Right lobe of liver (tissue), 6 donors: ENCODE measurements at regions not wholly inside any gene's neighbourhood (a gene's known extent, or its start where the extent isn't known, plus 50 kb on each side); places are given as distances from the start of the nearest gene placed in this dataset.

Experiments used
- ATAC-seq, 4 donors: fragments of 200-7000 bp; cut with Tn5 transposase; one replicate each; pipeline ENCODE4 v1.9.1; 2020; ENCODE audit warnings: mild to moderate bottlenecking in 4 of 4, moderate library complexity in 4 of 4
- DNase-seq, 3 donors: peaks; one replicate each; pipeline ENCODE4 v3.0.0-alpha.2; 2020
- H3K27ac ChIP-seq, 3 donors: fragments of 200-600 bp; one replicate each; pipeline ENCODE4 v1.8.0; 2022
- H3K27me3 ChIP-seq, 2 donors: fragments of 200-600 bp; one replicate each; pipeline ENCODE4 v1.8.0; 2022
- H3K36me3 ChIP-seq, 4 donors: fragments of 200-600 bp; sonication (generic) in 1 of 4; one replicate each; pipeline versions ENCODE4 v1.5.1 to v1.8.0; 2017 to 2022; ENCODE audit warnings: control low read depth in 1 of 4
- H3K4me1 ChIP-seq, 4 donors: fragments of 200-600 bp; sonication (generic) in 1 of 4; one replicate each; pipeline versions ENCODE4 v1.5.1 to v1.8.0; 2017 to 2022; ENCODE audit warnings: control low read depth in 1 of 4
- H3K4me3 ChIP-seq, 3 donors: fragments of 200-600 bp; one replicate each; pipeline ENCODE4 v1.8.0; 2022
- H3K9me3 ChIP-seq, 4 donors: fragments of 200-600 bp; sonication (generic) in 1 of 4; one replicate each; pipeline versions ENCODE4 v1.5.1 to v1.8.0; 2017 to 2022; ENCODE audit warnings: control low read depth in 1 of 4
- POLR2A ChIP-seq: fragments of 450-650 bp; IDR thresholded peaks from one replicate; pipeline ENCODE4 v1.6.1; 2017; ENCODE audit warnings: antibody characterized with exemption, mild to moderate bottlenecking
- WGBS: methylation state at CpG from one replicate; pipeline ENCODE4 v1.1.6; 2018; ENCODE audit warnings: low coverage, low lambda C conversion rate; ENCODE audit not compliant: insufficient coverage; ENCODE audit errors: missing lambda C conversion rate; 5-methylcytosine and 5-hydroxymethylcytosine counted together
- intact Hi-C, 2 donors: fragments of 100-400 bp; cut with DNase I; formaldehyde crosslinking; loops; one replicate each; pipeline versions ENCODE4 v1.11.2 to v1.14.1; 2022
- TF ChIP-seq, protein P1 (sequence below), 4 donors: fragments of 200-600 bp in 3 of 4; fragments of 450-650 bp in 1 of 4; IDR thresholded peaks; one replicate each; pipeline versions ENCODE4 v1.5.1 to v1.8.0; 2016 to 2022; ENCODE audit warnings: antibody characterized with exemption in 4 of 4, mild to moderate bottlenecking in 2 of 4
- donor health status: DM: no; HTN: yes; CAD: no.
- donor health status: DM: no; HTN: no; CAD: no.
- donor health status: DM: no; HTN: no; CAD: no.
- donor health status: DM: no; HTN: yes; CAD: no.
- donor health status: DM: no; HTN: yes; CAD: no.

DNA sequence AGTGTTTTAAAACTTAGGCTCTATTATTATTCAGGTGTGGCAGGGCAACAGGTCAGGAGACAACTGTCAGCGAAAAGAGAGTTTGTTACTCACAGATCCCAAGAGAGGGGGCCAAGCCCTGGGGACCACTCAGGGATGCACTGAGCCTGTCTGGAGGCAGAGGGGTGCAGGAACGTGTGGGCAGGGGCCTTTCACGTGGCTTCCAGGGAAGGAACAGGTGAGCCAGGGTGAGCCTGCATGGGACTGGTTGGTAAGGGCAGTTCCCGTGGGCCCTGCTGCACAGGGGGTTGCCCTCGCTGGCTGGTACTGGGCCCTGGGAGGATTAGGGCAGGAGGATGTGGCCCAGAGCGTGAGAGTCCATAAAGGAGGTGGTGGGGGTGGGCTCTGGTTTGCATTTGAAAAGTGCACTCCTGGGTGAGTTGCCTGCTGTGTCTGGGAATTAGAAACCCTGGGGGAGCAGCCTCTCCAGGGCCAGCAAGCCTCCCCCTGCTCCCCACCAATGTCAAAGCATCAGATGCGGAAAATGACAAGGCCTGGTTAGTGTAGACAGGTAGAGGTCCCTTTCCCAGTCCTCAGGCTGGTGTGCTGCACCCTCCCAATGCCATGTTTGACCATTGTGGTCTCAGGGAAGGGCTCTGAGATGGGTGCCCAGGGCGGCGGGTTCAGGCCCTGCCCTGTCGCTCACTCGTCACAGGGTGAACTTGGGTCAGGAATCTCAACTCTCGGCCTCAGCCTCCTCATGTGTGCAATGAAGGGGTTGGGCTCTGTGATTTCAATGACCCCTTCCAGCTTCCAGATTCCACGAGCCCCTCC, 127.4 kb upstream of the RPS6KA2 start:
- Histone ChIP-seq H3K27me3 (no peaks in the 10 kb centered on the region), H3K36me3 (no peaks in the 10 kb centered on the region), H3K27ac (no peak overlapping the region), H3K4me3 (no peak overlapping the region), H3K9me3 (no peaks in the 10 kb centered on the region), H3K4me1 (no peaks in the 10 kb centered on the region)
- no CpG with 5 or more reads among the region's 13 CpGs for WGBS
- intact Hi-C loops, result no loop called here
- ATAC-seq (peak in 1 of 4 donors; percentile 13), DNase-seq (no peak)
- TF ChIP-seq POLR2A, result no peak
- TF ChIP-seq, protein P1, sequence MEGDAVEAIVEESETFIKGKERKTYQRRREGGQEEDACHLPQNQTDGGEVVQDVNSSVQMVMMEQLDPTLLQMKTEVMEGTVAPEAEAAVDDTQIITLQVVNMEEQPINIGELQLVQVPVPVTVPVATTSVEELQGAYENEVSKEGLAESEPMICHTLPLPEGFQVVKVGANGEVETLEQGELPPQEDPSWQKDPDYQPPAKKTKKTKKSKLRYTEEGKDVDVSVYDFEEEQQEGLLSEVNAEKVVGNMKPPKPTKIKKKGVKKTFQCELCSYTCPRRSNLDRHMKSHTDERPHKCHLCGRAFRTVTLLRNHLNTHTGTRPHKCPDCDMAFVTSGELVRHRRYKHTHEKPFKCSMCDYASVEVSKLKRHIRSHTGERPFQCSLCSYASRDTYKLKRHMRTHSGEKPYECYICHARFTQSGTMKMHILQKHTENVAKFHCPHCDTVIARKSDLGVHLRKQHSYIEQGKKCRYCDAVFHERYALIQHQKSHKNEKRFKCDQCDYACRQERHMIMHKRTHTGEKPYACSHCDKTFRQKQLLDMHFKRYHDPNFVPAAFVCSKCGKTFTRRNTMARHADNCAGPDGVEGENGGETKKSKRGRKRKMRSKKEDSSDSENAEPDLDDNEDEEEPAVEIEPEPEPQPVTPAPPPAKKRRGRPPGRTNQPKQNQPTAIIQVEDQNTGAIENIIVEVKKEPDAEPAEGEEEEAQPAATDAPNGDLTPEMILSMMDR (IDR thresholded peaks at IDR 0.05), result no peak

DNA sequence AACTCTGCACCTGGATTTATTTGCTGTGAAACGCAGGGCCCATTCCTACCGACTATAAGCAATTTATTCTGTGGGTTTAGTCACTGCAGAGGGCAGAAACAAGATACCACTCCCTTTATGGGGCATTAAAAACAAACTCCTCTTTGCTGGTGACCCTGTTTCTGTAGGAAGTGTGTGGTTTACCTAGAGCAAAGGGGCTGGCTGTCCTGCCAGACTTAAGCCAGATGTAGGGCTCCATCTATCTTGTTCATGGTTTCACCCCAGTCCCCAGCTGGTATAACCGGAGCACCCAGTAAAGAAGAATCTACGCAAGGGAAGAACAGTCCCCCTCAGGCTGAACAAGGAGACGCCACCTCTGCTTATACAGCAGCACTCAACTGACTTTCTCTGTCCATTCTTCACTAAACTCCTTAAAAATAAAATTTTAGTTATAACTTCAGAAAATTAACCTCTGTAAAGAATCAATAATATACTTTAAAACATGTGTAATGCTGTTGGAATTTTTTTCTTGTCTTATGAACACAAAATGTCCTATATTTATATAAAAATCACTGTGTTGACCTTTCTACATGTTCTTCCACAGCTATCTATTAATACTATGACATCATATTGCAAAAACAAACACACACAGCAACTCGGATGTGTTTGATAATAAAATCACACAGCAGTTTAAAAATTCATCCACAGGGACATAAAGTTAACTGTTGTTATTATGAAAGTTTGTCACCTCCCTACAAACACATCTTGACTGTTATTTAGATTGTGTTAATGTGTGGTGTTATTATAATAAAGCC, 126.1 kb upstream of the RPS6KA2 start:
- no peaks in the 10 kb centered on the region for H3K27me3 ChIP-seq
- H3K4me3 ChIP-seq, result no peak overlapping the region
- no peaks in the 10 kb centered on the region for H3K4me1 ChIP-seq
- H3K9me3 ChIP-seq, result no peaks in the 10 kb centered on the region
- no peak overlapping the region for H3K27ac ChIP-seq
- intact Hi-C loops, result no loop called here
- ATAC-seq, result no peak
- DNase-seq, result no peak
- no peak for TF ChIP-seq POLR2A
- TF ChIP-seq, protein P1 (IDR thresholded peaks at IDR 0.05), result no peak
- H3K36me3 ChIP-seq, result no peaks in the 10 kb centered on the region
- 62% methylated on average over 5 of the region's 6 CpGs for WGBS

DNA sequence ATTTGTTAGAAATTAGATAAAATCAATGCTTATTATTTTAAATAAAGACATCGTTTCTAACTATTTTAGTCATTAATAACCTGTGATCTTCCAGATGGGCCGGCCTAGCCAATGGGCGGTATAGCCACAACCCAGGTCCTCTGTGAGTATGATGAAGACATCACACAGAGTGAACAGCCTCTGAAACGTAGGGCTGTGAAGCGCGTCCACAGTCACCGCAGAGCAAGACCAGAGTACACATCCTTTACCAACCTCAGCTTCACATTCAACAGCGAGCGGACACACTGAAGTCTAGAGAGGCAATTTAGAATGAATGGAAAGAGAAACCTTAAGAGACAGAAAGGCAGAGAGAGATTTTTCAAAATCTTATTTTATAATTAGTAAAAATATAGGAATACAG, 125.0 kb upstream of the RPS6KA2 start:
- Histone ChIP-seq H3K9me3 (no peaks in the 10 kb centered on the region), H3K4me3 (no peak overlapping the region), H3K27ac (no peak overlapping the region), H3K36me3 (no peaks in the 10 kb centered on the region), H3K27me3 (no peaks in the 10 kb centered on the region), H3K4me1 (no peaks in the 10 kb centered on the region)
- WGBS, result 84% methylated on average over 9 of the region's 9 CpGs
- intact Hi-C loops, result no loop called here
- TF ChIP-seq, protein P1 (IDR thresholded peaks at IDR 0.05), result no peak
- no peak for TF ChIP-seq POLR2A
- no peak for ATAC-seq
- no peak for DNase-seq

DNA sequence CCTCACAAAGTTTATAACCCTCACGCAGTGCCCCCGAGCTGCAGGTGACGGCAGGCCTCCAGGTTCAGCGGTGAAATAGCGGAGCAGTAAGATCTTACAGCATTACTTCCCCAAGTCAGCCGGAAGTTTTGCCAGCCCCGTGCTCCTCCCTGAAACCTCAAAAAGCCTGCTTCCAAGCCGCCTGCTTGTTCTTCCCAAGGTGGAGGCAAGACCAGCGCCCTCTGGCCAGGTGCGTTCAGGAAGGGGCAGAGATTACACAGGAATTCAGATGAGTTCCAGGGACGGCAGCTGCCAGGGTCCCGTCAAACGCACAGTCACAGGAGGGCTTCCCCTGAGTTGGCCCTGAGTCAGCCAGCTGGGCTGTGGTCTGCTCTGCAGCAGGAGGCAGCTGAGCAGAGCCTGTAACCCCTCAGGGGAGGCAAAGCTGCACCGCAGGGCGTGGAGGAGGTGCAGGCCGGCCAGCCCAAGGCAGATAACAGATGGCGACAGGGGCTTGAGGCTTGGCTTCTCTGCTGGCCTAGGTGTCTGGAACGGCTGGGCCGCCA, 124.1 kb upstream of the RPS6KA2 start:
- H3K36me3 ChIP-seq, result no peaks in the 10 kb centered on the region
- TF ChIP-seq, protein P1 (IDR thresholded peaks at IDR 0.05), result no peak
- TF ChIP-seq POLR2A, result no peak
- no peaks in the 10 kb centered on the region for H3K27me3 ChIP-seq
- ATAC-seq, result peak in 2 of 4 donors; percentile 13 to 22
- no peak overlapping the region for H3K4me3 ChIP-seq
- H3K9me3 ChIP-seq, result no peaks in the 10 kb centered on the region
- intact Hi-C loops, result no loop called here
- DNase-seq, result no peak
- WGBS, result 33% methylated on average over 1 of the region's 19 CpGs
- no peaks in the 10 kb centered on the region for H3K4me1 ChIP-seq
- no peak overlapping the region for H3K27ac ChIP-seq
